Karpas-422 (cell line): ENCODE measurements at regions not wholly inside any gene's neighbourhood (a gene's known extent, or its start where the extent isn't known, plus 50 kb on each side); places are given as distances from the start of the nearest gene placed in this dataset.
"Not testable (repeated sequence)": the region's sequence is repeated elsewhere in the genome, so short reads cannot be mapped to it uniquely, and the experiment has no call there.

Experiments used
- DNase-seq: peaks from one replicate; pipeline ENCODE4 v3.0.0-alpha.2; 2015
- H2AFZ ChIP-seq: fragments of 200-600 bp; sonication (generic); 2 replicates; pipeline ENCODE4 v1.6.1; 2014; ENCODE audit warnings: antibody characterized with exemption, low read length, mixed read lengths
- H3K27ac ChIP-seq: fragments of 200-600 bp; sonication (generic); 2 replicates; pipeline ENCODE4 v1.5.1; 2014; ENCODE audit warnings: mild to moderate bottlenecking, low read length, moderate library complexity
- H3K27me3 ChIP-seq: fragments of 200-600 bp; sonication (generic); 2 replicates; pipeline ENCODE4 v1.6.1; 2014; ENCODE audit warnings: low read length, mixed read lengths
- H3K36me3 ChIP-seq: fragments of 200-600 bp; sonication (generic); 2 replicates; pipeline ENCODE4 v1.6.1; 2014; ENCODE audit warnings: low read length, mixed read lengths; ENCODE audit not compliant: insufficient read depth
- H3K4me1 ChIP-seq: fragments of 200-600 bp; sonication (generic); 2 replicates; pipeline ENCODE4 v1.6.1; 2014; ENCODE audit warnings: mild to moderate bottlenecking, low read length, mixed read lengths
- H3K4me2 ChIP-seq: fragments of 200-600 bp; sonication (generic); 2 replicates; pipeline ENCODE4 v1.6.1; 2014; ENCODE audit warnings: low read length, low read depth, mild to moderate bottlenecking; ENCODE audit not compliant: poor library complexity, severe bottlenecking
- H3K4me3 ChIP-seq: fragments of 200-600 bp; sonication (generic); 2 replicates; pipeline ENCODE4 v1.5.1; 2014; ENCODE audit warnings: mild to moderate bottlenecking, antibody characterized with exemption, low read length, mixed read lengths
- H3K79me2 ChIP-seq: fragments of 200-600 bp; sonication (generic); 2 replicates; pipeline ENCODE4 v1.6.1; 2014; ENCODE audit warnings: mild to moderate bottlenecking, low read length, mixed read lengths
- H3K9ac ChIP-seq: fragments of 200-600 bp; sonication (generic); 2 replicates; pipeline ENCODE4 v1.6.0; 2014; ENCODE audit warnings: low read length
- H3K9me2 ChIP-seq: fragments of 200-600 bp; sonication (generic), shearing (Covaris generic); replicated peaks from 2 replicates; pipeline ENCODE4 v1.6.0; 2014; ENCODE audit warnings: mild to moderate bottlenecking, low read length, moderate library complexity; ENCODE audit not compliant: insufficient read depth
- H3K9me3 ChIP-seq: fragments of 300-700, 200-600 bp; sonication (generic); 2 replicates; pipeline ENCODE4 v1.6.1; 2014; ENCODE audit warnings: low read length, mixed read lengths
- H4K20me1 ChIP-seq: fragments of 200-600 bp; sonication (generic); 2 replicates; pipeline ENCODE4 v1.6.1; 2014; ENCODE audit warnings: mild to moderate bottlenecking, antibody characterized with exemption, low read length, low read depth; ENCODE audit not compliant: insufficient read depth

- not testable (repeated sequence) for H4K20me1 ChIP-seq, H3K27ac ChIP-seq, H3K4me2 ChIP-seq, H3K4me1 ChIP-seq, H3K79me2 ChIP-seq, H3K27me3 ChIP-seq, H3K36me3 ChIP-seq, H3K9me2 ChIP-seq, H2AFZ ChIP-seq, H3K9me3 ChIP-seq, DNase-seq, H3K4me3 ChIP-seq, H3K9ac ChIP-seq
Measured at GRCh38 chr22:12279512-12280474, 3248.2 kb upstream of the OR11H1 start.

GRCh38 chr22:12284690-12285089 lies 3243.3 kb upstream of the OR11H1 start:
- H3K9me3 ChIP-seq, H3K79me2 ChIP-seq, H3K4me3 ChIP-seq, H3K27me3 ChIP-seq, H3K4me1 ChIP-seq, H3K4me2 ChIP-seq, H3K9me2 ChIP-seq, H4K20me1 ChIP-seq, H2AFZ ChIP-seq, H3K9ac ChIP-seq, H3K27ac ChIP-seq, H3K36me3 ChIP-seq: not testable (repeated sequence)
- peak; percentile 79 for DNase-seq

GRCh38 chr22:12297351-12297750 lies 3230.6 kb upstream of the OR11H1 start:
- not testable (repeated sequence) for H4K20me1 ChIP-seq, H3K9ac ChIP-seq, H3K4me3 ChIP-seq, H2AFZ ChIP-seq, H3K9me3 ChIP-seq, H3K4me2 ChIP-seq, DNase-seq, H3K4me1 ChIP-seq, H3K27ac ChIP-seq, H3K27me3 ChIP-seq, H3K9me2 ChIP-seq, H3K79me2 ChIP-seq, H3K36me3 ChIP-seq
